ENCODE measurements at regions not wholly inside any gene's neighbourhood (a gene's known extent, or its start where the extent isn't known, plus 50 kb on each side); places are given as distances from the start of the nearest gene placed in this dataset.

GRCh38 chr14:55766071-55766470 lies 186.1 kb downstream of the KTN1 start:
- no peak for DNase-seq (ENCODE audit: low spot score in 2 of 2)
- Histone ChIP-seq H3K4me1 (no peaks in the 10 kb centered on the region), H3K36me3 (no peaks in the 10 kb centered on the region), H3K27me3 (no peaks in the 10 kb centered on the region), H3K27ac (no peak overlapping the region), H3K9me3 (no peaks in the 10 kb centered on the region), H3K4me3 (no peak overlapping the region)
- intact Hi-C loops (cut with DNase I): no loop called here
- TF ChIP-seq, protein P1, sequence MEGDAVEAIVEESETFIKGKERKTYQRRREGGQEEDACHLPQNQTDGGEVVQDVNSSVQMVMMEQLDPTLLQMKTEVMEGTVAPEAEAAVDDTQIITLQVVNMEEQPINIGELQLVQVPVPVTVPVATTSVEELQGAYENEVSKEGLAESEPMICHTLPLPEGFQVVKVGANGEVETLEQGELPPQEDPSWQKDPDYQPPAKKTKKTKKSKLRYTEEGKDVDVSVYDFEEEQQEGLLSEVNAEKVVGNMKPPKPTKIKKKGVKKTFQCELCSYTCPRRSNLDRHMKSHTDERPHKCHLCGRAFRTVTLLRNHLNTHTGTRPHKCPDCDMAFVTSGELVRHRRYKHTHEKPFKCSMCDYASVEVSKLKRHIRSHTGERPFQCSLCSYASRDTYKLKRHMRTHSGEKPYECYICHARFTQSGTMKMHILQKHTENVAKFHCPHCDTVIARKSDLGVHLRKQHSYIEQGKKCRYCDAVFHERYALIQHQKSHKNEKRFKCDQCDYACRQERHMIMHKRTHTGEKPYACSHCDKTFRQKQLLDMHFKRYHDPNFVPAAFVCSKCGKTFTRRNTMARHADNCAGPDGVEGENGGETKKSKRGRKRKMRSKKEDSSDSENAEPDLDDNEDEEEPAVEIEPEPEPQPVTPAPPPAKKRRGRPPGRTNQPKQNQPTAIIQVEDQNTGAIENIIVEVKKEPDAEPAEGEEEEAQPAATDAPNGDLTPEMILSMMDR (IDR thresholded peaks at IDR 0.05): no peak

- Histone ChIP-seq H3K4me1 (no peaks in the 10 kb centered on the region), H3K9me3 (no peaks in the 10 kb centered on the region), H3K4me3 (no peak overlapping the region), H3K27me3 (no peaks in the 10 kb centered on the region), H3K27ac (no peak overlapping the region), H3K36me3 (no peaks in the 10 kb centered on the region)
- intact Hi-C loops (cut with DNase I): no loop called here
- TF ChIP-seq, protein P1 (IDR thresholded peaks at IDR 0.05): no peak
- no peak for DNase-seq (ENCODE audit: low spot score in 2 of 2)
Measured at GRCh38 chr14:55767286-55767685, 187.3 kb downstream of the KTN1 start.

DNA sequence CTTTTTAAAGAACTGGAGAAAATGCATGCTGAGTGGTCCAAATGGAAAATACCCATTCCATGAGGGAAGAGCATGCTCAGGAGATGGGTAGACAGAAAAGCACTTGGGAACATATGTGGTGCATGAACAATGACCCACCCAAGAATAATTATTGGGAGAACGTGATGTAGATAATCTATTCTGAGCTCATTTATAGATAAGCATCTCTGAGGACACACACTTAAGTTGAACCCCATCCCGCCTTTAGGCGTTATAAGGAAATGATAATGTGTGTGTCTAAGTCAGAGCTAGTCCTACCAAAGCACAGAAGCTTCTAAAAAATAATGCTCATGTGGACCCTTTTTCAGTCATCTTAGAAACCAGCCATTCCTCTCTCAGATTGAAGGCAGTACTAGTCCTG lies 189.9 kb downstream of the KTN1 start:
- Histone ChIP-seq H3K27ac (no peak overlapping the region), H3K4me3 (no peak overlapping the region), H3K9me3 (no peaks in the 10 kb centered on the region), H3K27me3 (no peaks in the 10 kb centered on the region), H3K4me1 (no peaks in the 10 kb centered on the region), H3K36me3 (no peaks in the 10 kb centered on the region)
- no peak for DNase-seq (ENCODE audit: low spot score in 2 of 2)
- intact Hi-C loops (cut with DNase I): no loop called here
- TF ChIP-seq, protein P1 (IDR thresholded peaks at IDR 0.05): no peak

- H3K27me3 ChIP-seq: no peaks in the 10 kb centered on the region
- no peaks in the 10 kb centered on the region for H3K4me1 ChIP-seq
- no peak for DNase-seq (ENCODE audit: low spot score in 2 of 2)
- H3K27ac ChIP-seq: no peak overlapping the region
- no peaks in the 10 kb centered on the region for H3K36me3 ChIP-seq
- intact Hi-C loops (cut with DNase I): no loop called here
- TF ChIP-seq, protein P1 (IDR thresholded peaks at IDR 0.05): no peak
- no peak overlapping the region for H3K4me3 ChIP-seq
- no peaks in the 10 kb centered on the region for H3K9me3 ChIP-seq
Measured at GRCh38 chr14:55771242-55771981, 191.4 kb downstream of the KTN1 start.

DNA sequence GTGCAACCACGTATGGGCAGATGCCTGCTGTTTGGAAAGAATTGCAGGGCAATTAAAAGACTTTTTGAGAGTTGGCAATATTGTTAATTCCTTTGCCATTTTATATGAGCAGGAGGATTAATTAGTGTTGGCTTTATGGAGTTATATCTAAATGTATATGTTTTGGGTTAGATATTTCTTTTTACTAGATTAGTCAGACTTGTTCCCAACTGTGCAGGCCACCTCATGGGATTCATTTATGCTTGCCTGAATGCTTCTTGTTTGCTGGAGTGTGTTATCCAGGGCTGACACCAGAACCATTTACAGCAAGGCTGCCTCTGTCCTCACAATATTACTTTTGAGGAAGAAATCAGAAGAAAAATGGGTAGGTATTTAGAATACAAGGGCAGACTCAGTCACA lies 192.5 kb downstream of the KTN1 start:
- no peaks in the 10 kb centered on the region for H3K4me1 ChIP-seq
- H3K27me3 ChIP-seq: no peaks in the 10 kb centered on the region
- no peak overlapping the region for H3K4me3 ChIP-seq
- no peak for DNase-seq (ENCODE audit: low spot score in 2 of 2)
- H3K27ac ChIP-seq: no peak overlapping the region
- TF ChIP-seq, protein P1 (IDR thresholded peaks at IDR 0.05): no peak
- intact Hi-C loops (cut with DNase I): no loop called here
- no peaks in the 10 kb centered on the region for H3K9me3 ChIP-seq
- H3K36me3 ChIP-seq: no peaks in the 10 kb centered on the region

DNA sequence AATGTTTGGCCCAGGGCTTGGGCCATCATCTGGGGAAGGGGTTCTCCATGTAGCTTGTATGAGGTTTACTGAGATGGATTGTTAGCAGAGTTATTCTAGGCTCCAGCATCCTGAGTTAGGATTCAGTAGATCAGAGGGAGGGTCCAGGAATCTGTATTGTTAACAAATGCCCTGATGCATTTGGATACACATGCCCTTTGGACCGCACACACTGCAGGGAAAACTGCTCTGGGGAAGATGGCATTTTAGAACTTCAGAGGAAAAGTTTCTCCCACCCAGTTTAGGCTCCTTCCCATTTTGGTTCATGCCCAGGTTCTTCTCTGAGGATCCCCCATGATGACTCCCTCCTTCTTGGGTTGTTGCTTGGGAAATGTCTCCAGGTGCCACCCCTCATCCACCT lies 193.3 kb downstream of the KTN1 start:
- TF ChIP-seq, protein P1 (IDR thresholded peaks at IDR 0.05): no peak
- Histone ChIP-seq H3K27me3 (no peaks in the 10 kb centered on the region), H3K4me3 (no peak overlapping the region), H3K36me3 (no peaks in the 10 kb centered on the region), H3K9me3 (no peaks in the 10 kb centered on the region), H3K27ac (no peak overlapping the region), H3K4me1 (no peaks in the 10 kb centered on the region)
- DNase-seq (ENCODE audit: low spot score in 2 of 2): no peak
- intact Hi-C loops (cut with DNase I): no loop called here

All from ascending aorta (tissue), 2 donors.